GM12878 (cell line): ENCODE measurements at regions not wholly inside any gene's neighbourhood (a gene's known extent, or its start where the extent isn't known, plus 50 kb on each side); places are given as distances from the start of the nearest gene placed in this dataset.

Source experiments
- ATAC-seq: fragments of 200-7000 bp; cut with Tn5 transposase; 3 replicates; pipeline ENCODE4 v1.9.1; 2020; ENCODE audit warnings: mild to moderate bottlenecking, moderate library complexity
- BruUV-seq: library from RNA; stranded (reverse); fragments of 400-500 nt; replicated peaks from 2 replicates; lab custom pipeline; 2021; lab: Mats Ljungman, UMichigan
- CTCF ChIA-PET: fragments of 300-600 bp; sonication (Branson Sonifier 250); formaldehyde crosslinking; extraction: SDS; loops from one replicate; lab custom pipeline; 2021; ENCODE audit warnings: inconsistent platforms; lab: Yijun Ruan, JAX
- POLR2A ChIA-PET: fragments of 350-600 bp; formaldehyde crosslinking; extraction: SDS; loops from one replicate; lab custom pipeline; 2021; ENCODE audit warnings: inconsistent platforms; lab: Charles Lee
- RAD21 ChIA-PET: fragments of 300-600 bp; sonication (Branson Sonifier 250); formaldehyde crosslinking; loops from one replicate; lab custom pipeline; 2023; ENCODE audit warnings: antibody characterized with exemption; ENCODE audit not compliant: unreplicated experiment; lab: Charles Lee
- SMC1A ChIA-PET: fragments of 300-600 bp; sonication (Branson Sonifier 250); formaldehyde crosslinking; loops from one replicate; lab custom pipeline; 2023; ENCODE audit not compliant: unreplicated experiment, uncharacterized antibody; lab: Charles Lee
- DNase-seq: peaks from one replicate; pipeline ENCODE4 v3.0.0-alpha.2; 2011; ENCODE audit warnings: low read depth, low spot score
- FAIRE-seq: peaks from 3 replicates; lab custom pipeline; 2011; peaks lifted over from hg19 to GRCh38; lab: Jason Lieb, UNC
- H2AFZ ChIP-seq: 2 replicates; pipeline ENCODE4 v1.6.0; 2011; ENCODE audit warnings: low read depth, low read length, control low read depth; ENCODE audit not compliant: control insufficient read depth
- H3K27ac ChIP-seq: 2 replicates; pipeline ENCODE4 v1.5.1; 2011; ENCODE audit warnings: control low read depth; ENCODE audit not compliant: control insufficient read depth, insufficient read depth
- H3K27me3 ChIP-seq, 2 experiments: replicated peaks in 1 of 2; 2 replicates each; pipeline versions ENCODE4 v1.6.0 to v1.6.1; 2011; ENCODE audit warnings: low read length in 1 of 2; ENCODE audit not compliant: control insufficient read depth in 2 of 2, insufficient read depth in 2 of 2
- H3K36me3 ChIP-seq, 2 experiments: 2 replicates each; pipeline ENCODE4 v1.5.1; 2011; ENCODE audit warnings: low read length in 1 of 2; ENCODE audit not compliant: control insufficient read depth in 2 of 2, insufficient read depth in 2 of 2
- H3K4me1 ChIP-seq: 2 replicates; pipeline ENCODE4 v1.6.1; 2011; ENCODE audit warnings: mild to moderate bottlenecking, low read length, moderate library complexity, mixed read lengths; ENCODE audit not compliant: control insufficient read depth, insufficient read depth
- H3K4me2 ChIP-seq: 2 replicates; pipeline ENCODE4 v1.6.0; 2011; ENCODE audit warnings: control low read depth; ENCODE audit not compliant: control insufficient read depth, insufficient read depth
- H3K4me3 ChIP-seq: fragments of 200-600 bp; sonication (generic); 2 replicates; pipeline ENCODE4 v1.5.1; 2016
- H3K79me2 ChIP-seq: 2 replicates; pipeline ENCODE4 v1.6.0; 2011; ENCODE audit warnings: low read length; ENCODE audit not compliant: control insufficient read depth, insufficient read depth
- H3K9ac ChIP-seq: 2 replicates; pipeline ENCODE4 v1.8.0; 2011; ENCODE audit warnings: low read length, control low read depth, mixed read lengths; ENCODE audit not compliant: control insufficient read depth, insufficient read depth
- H3K9me3 ChIP-seq: replicated peaks from 3 replicates; pipeline ENCODE4 v1.5.1; 2011; ENCODE audit warnings: mild to moderate bottlenecking, low read length; ENCODE audit not compliant: control insufficient read depth, insufficient read depth
- H4K20me1 ChIP-seq: 2 replicates; pipeline ENCODE4 v1.6.0; 2011; ENCODE audit not compliant: control insufficient read depth, insufficient read depth
- BRCA1 ChIP-seq: IDR thresholded peaks from 2 replicates; pipeline ENCODE4 v1.6.1; 2011; ENCODE audit warnings: low read depth, low read length, improper control_type of control experiment
- EP300 ChIP-seq, 2 experiments: fragments of 150-350 bp in 1 of 2; IDR thresholded peaks; 2 replicates each; pipeline ENCODE4 v1.6.1; 2011 to 2012; ENCODE audit warnings: low read depth in 2 of 2, low read length in 2 of 2, borderline replicate concordance in 1 of 2, improper control_type of control experiment in 1 of 2, inconsistent platforms in 1 of 2; ENCODE audit not compliant: control insufficient read depth in 1 of 2
- HDAC2 ChIP-seq: fragments of 200-600 bp; sonication (generic); IDR thresholded peaks from 2 replicates; pipeline ENCODE4 v1.6.1; 2017
- KDM1A ChIP-seq: fragments of 200-600 bp; sonication (generic); IDR thresholded peaks from 2 replicates; pipeline ENCODE4 v1.6.1; 2016; ENCODE audit warnings: borderline replicate concordance
- RB1 ChIP-seq: fragments of 450-650 bp; formaldehyde crosslinking; IDR thresholded peaks from 2 replicates; pipeline ENCODE4 v1.6.1; 2017; ENCODE audit warnings: mild to moderate bottlenecking, borderline replicate concordance
- RFX5 ChIP-seq: IDR thresholded peaks from 2 replicates; pipeline ENCODE4 v1.6.1; 2011; ENCODE audit warnings: low read depth, low read length, improper control_type of control experiment
- SREBF2 ChIP-seq: IDR thresholded peaks from 2 replicates; pipeline ENCODE4 v1.6.1; 2012; ENCODE audit warnings: mild to moderate bottlenecking, low read length
- STAT1 ChIP-seq: fragments of 450-650 bp; conservative IDR thresholded peaks from 2 replicates; pipeline ENCODE4 v1.6.1; 2014; ENCODE audit warnings: antibody characterized with exemption, mild to moderate bottlenecking
- TCF7 ChIP-seq: IDR thresholded peaks from 2 replicates; pipeline ENCODE4 v1.6.1; 2014; ENCODE audit warnings: antibody characterized with exemption, borderline replicate concordance
- ZNF687 ChIP-seq: fragments of 450-650 bp; IDR thresholded peaks from 2 replicates; pipeline ENCODE4 v1.6.1; 2017; ENCODE audit warnings: mild to moderate bottlenecking, moderate library complexity
- WGBS: methylation state at CpG from one replicate; pipeline ENCODE4 v1.1.6; 2016; ENCODE audit warnings: low lambda C conversion rate; ENCODE audit not compliant: insufficient replicate concordance, insufficient coverage; ENCODE audit errors: missing lambda C conversion rate; 5-methylcytosine and 5-hydroxymethylcytosine counted together
- in situ Hi-C: fragments of 300-500 bp; cut with MboI; formaldehyde crosslinking; loops from 9 replicates; pipeline ENCODE4 v1.14.3; 2018; ENCODE audit warnings: mixed read lengths
- intact Hi-C: fragments of 100-400 bp; cut with micrococcal nuclease; formaldehyde crosslinking; loops from one replicate; pipeline ENCODE4 v1.14.2; 2022; ENCODE audit not compliant: unreplicated experiment

GRCh38 chr16:66267292-66268014, 99.0 kb upstream of the CDH5 start:
- no peaks in the 10 kb centered on the region for H3K4me1 ChIP-seq
- POLR2A ChIA-PET, result no interaction called here
- H2AFZ ChIP-seq, result no peak overlapping the region
- no peaks in the 10 kb centered on the region for H3K36me3 ChIP-seq
- no peak overlapping the region for H3K9ac ChIP-seq
- intact Hi-C loops (no loop called here), in situ Hi-C loops (no loop called here)
- H3K4me2 ChIP-seq, result no peak overlapping the region
- peaks cover 0 to 2% of the 10 kb centered on the region in 2 experiments; a peak in 3 of 4 replicates for H3K27me3 ChIP-seq
- CTCF ChIA-PET, result no interaction called here
- H4K20me1 ChIP-seq, result no peaks in the 10 kb centered on the region
- BruUV-seq, result no TSS peak
- RAD21 ChIA-PET, result no interaction called here
- TF ChIP-seq KDM1A, result no peak
- SMC1A ChIA-PET, result no interaction called here
- H3K27ac ChIP-seq, result no peak overlapping the region
- no peak for ATAC-seq
- H3K9me3 ChIP-seq, result no peaks in the 10 kb centered on the region
- no peak overlapping the region for H3K4me3 ChIP-seq
- H3K79me2 ChIP-seq, result no peaks in the 10 kb centered on the region
- DNase-seq, result no peak
- 20% methylated on average over 10 of the region's 10 CpGs for WGBS
- FAIRE-seq, result no peak

GRCh38 chr16:66266436-66267291, 99.8 kb upstream of the CDH5 start:
- Histone ChIP-seq H3K9me3 (no peaks in the 10 kb centered on the region), H3K27me3 (peaks cover 0 to 2% of the 10 kb centered on the region in 2 experiments; a peak in 3 of 4 replicates), H4K20me1 (no peaks in the 10 kb centered on the region), H3K27ac (no peak overlapping the region), H3K4me2 (no peak overlapping the region), H3K4me1 (no peaks in the 10 kb centered on the region), H3K9ac (no peak overlapping the region), H3K36me3 (no peaks in the 10 kb centered on the region), H3K4me3 (no peak overlapping the region), H2AFZ (no peak overlapping the region), H3K79me2 (no peaks in the 10 kb centered on the region)
- 20% methylated on average over 24 of the region's 24 CpGs for WGBS
- in situ Hi-C loops, result no loop called here
- DNase-seq (no peak), ATAC-seq (no peak), FAIRE-seq (no peak)
- ChIA-PET CTCF (no interaction called here), RAD21 (no interaction called here), POLR2A (no interaction called here), SMC1A (no interaction called here)
- no TSS peak for BruUV-seq
- intact Hi-C loops, result no loop called here
- no peak for TF ChIP-seq TCF7
- no peak for TF ChIP-seq SREBF2
- TF ChIP-seq RFX5, result no peak
- TF ChIP-seq HDAC2, result no peak
- TF ChIP-seq EP300 (IDR thresholded peaks at IDR 0.05; ENCODE audit: borderline replicate concordance in 1 of 2, control insufficient read depth in 1 of 2, low read depth in 2 of 2, low read length in 2 of 2), result no peak
- TF ChIP-seq ZNF687, result no peak
- TF ChIP-seq RB1, result no peak
- TF ChIP-seq BRCA1, result no peak
- TF ChIP-seq STAT1, result no peak
